HG03095 (cell line): ENCODE measurements at regions not wholly inside any gene's neighbourhood (a gene's known extent, or its start where the extent isn't known, plus 50 kb on each side); places are given as distances from the start of the nearest gene placed in this dataset.

Experiments
- ATAC-seq: cut with Tn5 transposase; IDR thresholded peaks from one replicate; pipeline ENCODE4 v1.9.1; 2021; ENCODE audit warnings: moderate library complexity; ENCODE audit not compliant: unreplicated experiment

DNA sequence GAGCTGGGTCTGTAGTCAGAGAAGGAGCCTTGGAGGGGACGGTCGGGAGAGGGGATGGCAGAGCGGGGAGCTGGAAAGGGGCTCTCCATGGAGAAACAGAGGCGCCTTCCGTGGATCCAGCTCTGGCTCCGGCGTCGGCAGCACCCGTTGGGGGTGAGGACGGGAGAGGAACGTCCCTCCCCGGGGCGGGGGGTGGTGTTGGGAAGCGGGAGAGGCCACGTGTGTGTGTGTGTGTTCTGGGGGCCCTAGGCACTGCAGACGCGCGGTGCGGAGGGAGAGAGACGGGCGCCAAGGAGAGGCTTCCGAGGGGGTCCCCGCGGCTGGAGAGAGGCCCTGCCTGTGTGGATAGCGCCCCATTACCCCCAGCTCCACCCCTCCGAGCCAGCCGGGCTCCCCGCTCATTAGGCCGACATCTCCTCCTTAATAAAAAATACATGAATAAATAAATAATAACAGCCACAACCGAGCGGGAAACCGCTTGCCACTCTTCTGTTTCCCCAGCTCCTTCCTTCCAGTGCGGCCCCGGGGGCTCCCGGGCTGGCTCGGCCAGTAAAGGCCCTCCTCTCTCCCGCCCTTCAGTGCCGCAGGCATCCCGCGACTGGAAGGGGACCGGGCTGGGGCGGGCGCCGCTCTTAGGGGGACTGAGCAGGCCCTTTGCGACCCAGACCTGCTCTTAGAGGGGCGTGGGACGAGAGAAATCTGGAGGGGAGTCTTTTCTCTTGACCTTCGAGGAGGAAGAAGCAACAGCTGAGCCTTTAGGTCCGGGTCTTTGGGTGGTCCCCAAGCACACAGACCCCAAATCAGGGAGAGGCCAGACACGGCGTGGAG lies 71.3 kb upstream of the ARAP3 start:
- no peak for ATAC-seq

DNA sequence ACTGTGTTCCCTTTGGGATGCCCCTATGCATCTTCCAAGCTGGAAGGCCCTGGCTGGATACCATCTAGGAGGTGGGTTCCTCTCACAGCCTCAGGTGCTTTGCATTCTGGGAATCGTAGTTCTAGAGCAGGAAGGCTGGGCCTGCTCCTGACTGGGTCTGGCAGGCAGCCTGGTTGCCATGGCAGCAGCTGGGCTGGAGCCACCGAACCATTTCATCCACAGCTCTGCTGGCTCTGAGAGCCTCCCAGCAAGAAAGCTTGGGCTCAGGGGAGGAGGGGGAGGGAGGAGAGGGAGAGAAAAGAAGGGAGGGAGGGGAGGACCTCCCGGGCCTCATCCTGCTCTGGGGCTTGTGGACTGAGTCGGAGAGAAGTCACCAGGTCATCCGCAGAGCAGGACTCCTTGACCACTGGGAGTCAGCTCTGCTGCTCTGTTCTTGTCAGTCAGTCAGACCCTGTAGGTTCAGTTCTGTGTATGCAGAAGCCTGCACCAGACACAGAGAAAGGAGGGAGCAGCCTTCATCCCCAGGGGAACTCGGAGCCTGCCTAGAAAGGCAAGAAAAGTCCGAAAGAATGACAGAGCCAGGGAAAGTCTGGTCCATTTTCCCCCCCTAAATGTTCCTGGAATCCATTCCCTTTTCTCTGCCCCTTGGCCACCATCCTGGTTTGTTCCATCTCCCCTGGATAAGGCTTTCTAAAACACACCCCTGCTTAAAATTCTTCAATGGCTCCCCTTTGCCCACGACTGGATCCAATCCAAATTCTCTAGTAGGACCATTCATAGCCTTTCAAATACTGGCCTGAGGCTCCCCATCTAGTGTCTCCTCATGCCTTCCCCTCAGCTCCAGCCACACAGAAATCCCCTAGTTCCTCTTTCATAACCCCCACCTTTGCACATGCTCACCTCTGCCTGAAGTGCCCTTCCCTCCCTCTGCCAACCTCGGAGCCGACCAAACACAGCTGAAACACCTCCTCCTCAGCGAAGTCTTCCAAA lies 65.4 kb upstream of the ARAP3 start:
- ATAC-seq = no peak

DNA sequence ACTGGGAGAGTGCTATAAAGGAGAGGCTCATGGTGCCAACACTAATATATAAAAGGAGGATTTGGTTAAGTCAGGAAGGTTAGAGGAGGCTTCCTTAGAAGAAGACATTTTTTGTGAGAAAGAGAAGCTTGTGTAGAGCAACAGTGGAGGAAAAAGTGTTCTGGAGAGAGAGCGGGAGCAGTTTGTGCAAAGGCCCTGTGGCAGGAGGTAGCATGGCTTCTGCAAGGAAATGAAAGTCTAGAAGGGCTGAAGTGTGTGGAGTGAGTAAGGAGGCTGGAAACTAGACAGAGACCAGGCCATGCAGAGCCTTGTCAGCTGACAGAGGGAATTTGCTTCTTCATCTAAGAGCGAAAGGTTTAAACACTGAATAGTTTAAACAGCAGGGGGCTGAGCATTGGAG lies 64.4 kb upstream of the ARAP3 start:
- ATAC-seq = no peak

DNA sequence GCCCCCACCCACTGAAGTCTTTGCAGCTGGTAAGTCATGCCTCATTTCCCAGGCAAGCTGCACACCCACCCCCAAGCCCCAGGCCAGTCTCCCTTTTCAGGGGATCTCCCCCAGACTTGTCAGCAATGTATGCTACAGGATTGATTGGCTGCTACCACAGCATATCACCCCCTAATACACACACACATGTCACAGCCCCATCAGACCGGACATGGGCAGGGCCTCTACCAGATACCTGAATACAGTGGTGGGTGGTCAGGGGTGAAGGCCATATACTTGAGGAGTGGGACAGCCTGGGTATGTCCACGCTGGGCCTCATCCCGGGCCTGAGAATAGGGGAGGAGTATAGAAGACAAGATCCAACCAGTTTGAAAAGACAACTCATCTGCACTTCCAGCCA lies 63.4 kb upstream of the ARAP3 start:
- no peak for ATAC-seq

DNA sequence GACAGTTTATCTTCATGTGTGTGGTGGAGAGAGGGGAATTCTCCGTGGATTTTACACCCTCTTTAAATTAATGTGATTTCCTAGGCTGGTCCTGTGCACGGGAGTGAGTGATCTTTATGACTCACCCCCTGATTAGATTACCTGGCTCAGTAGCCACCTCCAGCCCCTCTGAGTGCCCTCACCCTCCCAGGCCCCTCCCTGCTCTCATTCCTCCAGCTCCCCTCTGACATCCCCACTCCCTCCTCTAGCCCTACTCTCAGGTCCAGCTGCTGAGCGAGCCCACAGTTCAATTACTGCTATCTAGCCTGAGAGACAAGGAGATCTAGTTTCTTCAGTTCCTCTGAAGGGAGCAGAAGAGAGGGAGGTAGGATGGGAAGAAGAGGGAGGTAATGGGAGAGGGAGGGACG lies 61.8 kb upstream of the ARAP3 start:
- ATAC-seq = no peak

DNA sequence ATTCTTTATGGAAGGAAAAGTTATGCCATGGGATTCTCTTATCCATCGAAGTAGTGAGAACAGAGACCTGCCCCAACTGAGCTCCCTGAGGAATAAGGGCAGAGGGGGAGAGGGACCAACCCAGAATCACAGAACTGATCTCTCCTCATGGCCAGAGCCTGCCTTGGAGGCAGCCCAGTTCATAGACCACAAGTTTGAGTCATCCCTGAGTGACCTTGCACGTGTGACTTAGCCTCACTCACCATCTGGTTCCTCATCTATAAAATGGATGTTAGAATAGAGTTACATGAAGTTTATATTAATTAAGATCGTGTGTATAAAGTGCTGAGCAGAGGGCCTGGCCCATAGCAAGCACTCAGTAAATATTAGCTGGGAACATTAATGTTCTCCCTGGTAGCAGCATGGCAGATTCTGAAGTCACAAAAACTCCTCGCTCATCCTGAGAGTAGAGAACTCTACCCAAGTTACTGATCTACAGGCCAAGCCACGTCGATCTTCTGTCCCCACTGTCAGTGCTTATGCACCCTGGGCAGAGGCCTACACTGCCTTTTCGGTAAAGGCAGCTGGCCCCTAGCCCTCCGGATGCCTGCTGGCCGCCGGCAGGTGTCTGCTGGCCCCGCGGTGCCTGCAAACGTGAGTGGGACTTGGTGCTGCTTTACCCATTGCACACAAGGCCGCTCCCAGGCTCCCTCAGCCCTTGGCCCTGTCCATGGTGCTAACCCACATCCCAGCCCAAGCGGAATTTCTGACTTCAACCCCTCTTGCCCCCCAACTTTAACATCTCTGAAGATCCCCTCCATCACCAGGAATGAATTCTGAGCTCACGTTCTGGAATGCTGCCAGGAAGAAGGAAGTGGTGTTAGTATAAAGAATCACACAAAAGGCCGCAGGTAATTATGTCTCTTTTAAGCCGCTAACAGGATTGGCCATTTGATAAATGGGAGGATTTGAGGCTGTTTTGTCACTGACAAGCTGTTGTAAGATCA lies 61.1 kb upstream of the ARAP3 start:
- no peak for ATAC-seq

DNA sequence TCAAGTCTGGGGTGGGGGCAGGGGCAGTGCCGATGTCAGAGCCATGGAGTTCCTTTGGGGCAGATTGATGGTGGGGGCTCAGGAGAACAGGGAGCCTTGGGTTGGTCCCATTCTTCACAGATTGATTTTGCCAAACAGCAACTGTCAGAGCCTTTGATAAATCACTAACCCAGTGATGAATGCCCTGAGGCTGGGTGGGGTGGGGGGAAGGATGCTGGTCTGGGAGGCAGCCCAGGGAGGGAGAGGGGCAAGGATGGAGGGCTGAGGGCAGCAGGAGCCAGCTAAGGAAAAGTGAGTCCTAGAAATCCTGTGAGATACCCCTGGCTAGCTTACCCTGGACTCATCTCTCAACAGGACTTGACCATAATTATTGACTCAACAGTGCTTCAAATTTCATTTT lies 60.1 kb upstream of the ARAP3 start:
- no peak for ATAC-seq

DNA sequence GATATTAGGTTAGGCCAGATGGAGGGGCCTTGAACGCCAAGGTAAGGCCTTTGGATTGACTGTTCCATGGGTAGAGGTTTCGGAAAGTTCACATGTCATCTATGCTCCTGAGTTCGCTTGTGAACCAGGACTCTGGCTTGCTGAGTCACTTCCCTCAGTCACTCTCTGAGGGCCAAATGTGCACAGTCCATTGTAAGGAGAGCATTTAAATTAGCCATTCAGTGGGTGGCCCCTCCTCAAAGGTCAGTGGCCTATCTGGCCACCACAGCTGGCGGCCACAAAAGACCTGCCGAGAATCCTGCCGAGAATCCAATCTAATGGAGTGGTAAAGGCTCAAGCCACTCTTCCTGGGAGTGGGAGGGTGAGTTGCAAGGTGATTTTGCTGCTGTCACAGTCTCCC lies 58.9 kb upstream of the ARAP3 start:
- no peak for ATAC-seq

DNA sequence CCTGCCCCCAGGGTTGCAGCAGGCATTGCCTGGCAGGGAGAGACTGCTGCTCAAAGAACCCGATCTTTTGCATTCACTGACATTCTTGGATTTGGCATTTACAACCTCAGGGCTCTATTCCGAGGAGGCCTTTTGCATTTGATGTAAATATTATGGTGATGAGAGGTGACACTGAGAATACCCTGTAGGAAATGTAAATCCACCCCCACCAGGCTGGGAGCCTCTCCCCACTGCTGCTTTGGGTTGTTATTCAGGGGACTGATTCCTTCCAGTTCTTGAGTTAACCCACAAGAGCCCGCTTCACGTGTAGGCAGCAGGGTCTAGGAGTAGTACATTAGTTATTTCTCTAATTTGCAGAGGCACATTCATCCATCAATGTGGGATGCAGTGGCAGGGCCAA lies 55.5 kb upstream of the ARAP3 start:
- no peak for ATAC-seq

DNA sequence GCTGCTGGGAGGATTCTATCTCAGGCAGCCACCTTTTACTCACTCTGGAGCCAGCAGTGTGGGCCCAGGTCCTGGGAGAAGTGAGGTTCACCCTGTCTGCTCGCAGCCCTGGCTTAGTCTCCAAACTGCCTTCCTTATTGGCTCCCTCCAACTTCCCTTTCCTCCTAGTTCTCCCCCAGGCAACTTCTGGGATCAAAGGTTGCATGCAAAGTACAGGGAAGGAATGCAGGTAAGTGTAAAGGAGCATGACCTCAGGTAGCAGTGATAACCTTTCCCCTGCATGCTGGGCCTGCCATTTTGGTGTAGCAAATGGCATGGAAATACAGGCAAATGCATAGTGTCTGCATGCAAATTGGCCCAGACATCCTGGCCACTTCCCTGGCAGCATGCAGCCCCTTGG lies 53.8 kb upstream of the ARAP3 start:
- ATAC-seq = no peak

DNA sequence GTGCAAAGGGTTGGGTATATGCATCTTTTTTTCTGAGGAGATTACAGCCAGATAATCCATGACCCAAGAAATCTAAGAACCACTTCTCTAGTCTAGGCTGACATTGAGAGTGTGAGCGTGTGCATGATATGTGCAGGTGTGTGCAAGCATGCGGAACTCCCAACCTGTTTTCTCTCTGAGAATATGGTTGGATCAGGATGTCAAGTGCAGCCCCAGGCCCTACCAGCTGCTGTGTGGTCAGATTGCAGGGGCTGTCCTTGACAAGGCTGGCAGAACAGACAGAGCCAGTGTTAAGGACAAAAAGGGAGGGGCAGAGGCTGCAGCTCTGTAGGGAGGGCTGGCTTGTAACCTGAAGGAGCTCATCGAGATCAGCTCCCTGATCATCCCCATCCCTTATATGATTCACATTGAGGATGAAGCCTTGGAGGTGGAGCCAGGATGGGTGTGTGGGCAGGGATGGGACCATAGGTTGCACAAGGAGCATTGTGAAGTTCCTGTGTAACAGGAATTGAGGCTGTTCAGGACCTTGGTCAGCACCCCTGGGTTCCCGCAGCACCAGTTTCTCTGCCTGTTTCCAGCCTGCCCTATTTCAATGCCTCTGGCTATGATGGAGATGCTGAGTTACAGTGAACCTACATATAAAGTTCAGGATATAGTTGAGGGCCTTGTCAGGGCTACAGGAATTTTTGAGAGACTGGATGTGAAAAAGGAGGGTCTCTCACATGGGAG lies 52.6 kb upstream of the ARAP3 start:
- ATAC-seq = no peak

DNA sequence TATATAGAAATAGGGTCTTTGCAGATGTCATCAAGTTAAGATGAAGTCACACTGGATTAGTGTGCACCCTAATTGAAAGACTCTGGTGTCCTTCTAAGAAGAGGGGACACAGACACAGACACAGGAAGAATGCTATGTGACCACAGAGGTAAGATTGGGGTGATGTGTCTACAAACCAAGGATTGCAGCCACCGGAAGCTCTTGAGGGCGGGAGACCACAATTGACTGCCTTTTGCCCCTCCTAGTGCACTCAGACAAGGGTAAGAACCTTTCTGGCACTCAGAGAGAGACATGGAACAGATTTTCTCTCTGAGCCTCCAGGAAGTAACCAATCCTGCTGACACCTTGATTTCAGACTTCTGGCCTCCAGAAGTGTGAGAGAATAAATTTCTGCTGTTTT lies 51.2 kb upstream of the ARAP3 start:
- no peak for ATAC-seq

DNA sequence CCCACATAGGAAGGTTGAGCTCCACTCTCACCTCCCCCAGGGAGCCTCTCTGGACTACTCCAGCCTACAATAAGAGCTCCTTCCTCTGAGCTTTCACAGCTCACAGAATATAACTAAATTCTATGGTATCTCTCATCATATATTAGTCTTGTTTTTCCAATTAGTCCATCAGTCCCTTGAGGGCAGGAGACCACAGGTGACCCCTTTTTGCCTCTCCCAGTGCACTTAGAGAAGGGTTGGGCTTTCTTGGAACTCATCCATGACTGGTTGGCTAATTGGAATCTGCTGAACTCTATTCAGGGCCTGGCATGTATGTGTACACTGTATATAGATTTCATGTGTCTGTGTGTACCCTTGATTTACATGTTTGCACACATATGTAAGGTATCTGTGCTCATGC lies 50.4 kb upstream of the ARAP3 start:
- ATAC-seq = no peak
